ENCODE measurements at regions not wholly inside any gene's neighbourhood (a gene's known extent, or its start where the extent isn't known, plus 50 kb on each side); places are given as distances from the start of the nearest gene placed in this dataset.

DNA sequence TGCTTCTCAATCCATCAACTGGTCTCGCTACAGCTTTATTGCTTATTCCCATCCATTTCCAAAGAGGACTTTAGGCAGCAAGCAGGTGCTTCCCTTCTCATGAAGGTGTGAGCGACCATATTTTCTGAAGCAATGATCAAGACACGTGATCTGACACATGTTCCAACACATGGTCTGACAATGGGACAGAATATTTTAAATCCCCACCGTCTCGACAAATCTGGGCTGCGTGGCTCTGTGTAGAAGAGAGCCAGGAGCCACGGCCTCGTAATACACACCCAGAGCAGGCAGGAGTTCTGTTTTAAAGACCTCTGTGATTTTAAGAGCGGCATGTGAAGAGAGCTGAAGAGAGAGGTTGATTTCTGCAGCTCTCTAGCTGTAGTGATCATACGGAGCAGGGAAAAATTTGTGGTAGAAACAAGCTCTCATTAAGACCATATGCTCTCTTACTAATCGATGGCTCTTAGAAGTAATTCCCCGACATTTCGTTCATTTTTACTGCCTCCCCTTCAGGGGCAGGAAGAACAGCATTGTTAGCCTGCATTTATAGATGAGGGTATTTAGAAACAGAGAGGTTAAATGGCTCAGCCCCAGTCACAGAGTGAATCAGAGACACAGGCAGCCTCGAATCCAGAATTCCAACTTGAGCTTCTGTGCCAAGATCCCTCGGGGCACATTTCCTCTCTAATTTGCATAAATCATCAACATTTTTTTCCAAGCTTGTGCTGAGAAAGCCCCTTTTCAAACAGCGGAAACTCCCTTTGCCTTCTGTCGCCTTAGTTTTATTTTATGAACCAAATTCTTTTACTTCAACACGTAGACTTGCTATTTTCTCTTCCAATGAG is 91.0 kb upstream of the BCOR start:
- no peaks in the 10 kb centered on the region for H3K27me3 ChIP-seq (replicated peaks; ENCODE audit: insufficient read depth)
- no peak overlapping the region for H3K27ac ChIP-seq
- ATAC-seq (ENCODE audit: insufficient number of reproducible peaks, low FRiP score, low read depth) = no peak
- H3K36me3 ChIP-seq = no peaks in the 10 kb centered on the region
- H3K4me1 ChIP-seq (ENCODE audit: control insufficient read depth in 1 of 2, low read depth in 2 of 2) = no peaks in the 10 kb centered on the region
- no peaks in the 10 kb centered on the region for H3K9me3 ChIP-seq
- H3K4me3 ChIP-seq = no peak overlapping the region
- no peak for DNase-seq (ENCODE audit: low spot score)
- TF ChIP-seq, protein P1, sequence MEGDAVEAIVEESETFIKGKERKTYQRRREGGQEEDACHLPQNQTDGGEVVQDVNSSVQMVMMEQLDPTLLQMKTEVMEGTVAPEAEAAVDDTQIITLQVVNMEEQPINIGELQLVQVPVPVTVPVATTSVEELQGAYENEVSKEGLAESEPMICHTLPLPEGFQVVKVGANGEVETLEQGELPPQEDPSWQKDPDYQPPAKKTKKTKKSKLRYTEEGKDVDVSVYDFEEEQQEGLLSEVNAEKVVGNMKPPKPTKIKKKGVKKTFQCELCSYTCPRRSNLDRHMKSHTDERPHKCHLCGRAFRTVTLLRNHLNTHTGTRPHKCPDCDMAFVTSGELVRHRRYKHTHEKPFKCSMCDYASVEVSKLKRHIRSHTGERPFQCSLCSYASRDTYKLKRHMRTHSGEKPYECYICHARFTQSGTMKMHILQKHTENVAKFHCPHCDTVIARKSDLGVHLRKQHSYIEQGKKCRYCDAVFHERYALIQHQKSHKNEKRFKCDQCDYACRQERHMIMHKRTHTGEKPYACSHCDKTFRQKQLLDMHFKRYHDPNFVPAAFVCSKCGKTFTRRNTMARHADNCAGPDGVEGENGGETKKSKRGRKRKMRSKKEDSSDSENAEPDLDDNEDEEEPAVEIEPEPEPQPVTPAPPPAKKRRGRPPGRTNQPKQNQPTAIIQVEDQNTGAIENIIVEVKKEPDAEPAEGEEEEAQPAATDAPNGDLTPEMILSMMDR (IDR thresholded peaks at IDR 0.05) = no peak

DNA sequence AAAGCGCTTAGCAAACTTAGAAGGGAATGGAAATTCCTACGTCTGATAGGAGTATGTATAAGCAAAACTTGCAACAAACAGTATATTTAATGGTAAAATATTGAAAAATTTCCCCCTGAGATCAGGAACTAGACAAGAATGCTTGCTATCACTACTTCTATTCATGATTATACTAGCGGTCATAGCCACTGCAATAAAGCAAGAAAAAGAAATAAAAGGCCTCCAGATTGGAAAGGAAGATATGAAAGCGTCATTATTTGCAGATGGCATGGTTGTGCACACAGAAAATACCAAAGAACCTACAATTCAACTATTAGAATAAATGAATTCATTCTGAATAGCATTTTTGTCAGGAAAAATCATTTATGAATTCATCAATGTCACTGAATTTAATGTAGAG is 87.2 kb upstream of the BCOR start:
- ATAC-seq (ENCODE audit: insufficient number of reproducible peaks, low FRiP score, low read depth) (no peak), DNase-seq (ENCODE audit: low spot score) (no peak)
- no peaks in the 10 kb centered on the region for H3K27me3 ChIP-seq (replicated peaks; ENCODE audit: insufficient read depth)
- no peak overlapping the region for H3K4me3 ChIP-seq
- H3K4me1 ChIP-seq (ENCODE audit: control insufficient read depth in 1 of 2, low read depth in 2 of 2) = no peaks in the 10 kb centered on the region
- TF ChIP-seq, protein P1 (IDR thresholded peaks at IDR 0.05) = no peak
- no peaks in the 10 kb centered on the region for H3K36me3 ChIP-seq
- no peaks in the 10 kb centered on the region for H3K9me3 ChIP-seq
- H3K27ac ChIP-seq = no peak overlapping the region

DNA sequence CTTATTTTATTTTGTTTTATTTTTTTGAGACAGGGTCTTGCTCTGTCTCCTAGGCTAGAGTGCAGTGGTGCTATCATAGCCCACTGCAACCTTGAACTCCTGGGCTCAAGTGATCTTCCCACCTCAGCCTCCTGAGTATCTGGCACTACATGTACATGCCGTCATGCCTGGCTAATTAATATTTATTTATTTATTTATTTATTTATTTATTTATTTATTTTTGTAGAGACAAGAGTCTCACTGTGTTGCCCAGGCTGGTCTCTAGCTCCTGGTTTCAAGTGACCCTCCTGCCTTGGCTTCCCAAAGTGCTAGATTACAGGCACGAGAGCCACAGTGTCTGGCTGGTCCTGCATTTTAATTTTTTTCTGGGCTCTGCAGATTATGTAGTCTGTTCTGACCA is 84.9 kb upstream of the BCOR start:
- ATAC-seq (ENCODE audit: insufficient number of reproducible peaks, low FRiP score, low read depth) (no peak), DNase-seq (ENCODE audit: low spot score) (no peak)
- H3K36me3 ChIP-seq = no peaks in the 10 kb centered on the region
- H3K4me3 ChIP-seq = no peak overlapping the region
- TF ChIP-seq, protein P1 (IDR thresholded peaks at IDR 0.05) = no peak
- H3K27ac ChIP-seq = no peak overlapping the region
- no peaks in the 10 kb centered on the region for H3K4me1 ChIP-seq (ENCODE audit: control insufficient read depth in 1 of 2, low read depth in 2 of 2)
- no peaks in the 10 kb centered on the region for H3K27me3 ChIP-seq (replicated peaks; ENCODE audit: insufficient read depth)
- H3K9me3 ChIP-seq = no peaks in the 10 kb centered on the region

DNA sequence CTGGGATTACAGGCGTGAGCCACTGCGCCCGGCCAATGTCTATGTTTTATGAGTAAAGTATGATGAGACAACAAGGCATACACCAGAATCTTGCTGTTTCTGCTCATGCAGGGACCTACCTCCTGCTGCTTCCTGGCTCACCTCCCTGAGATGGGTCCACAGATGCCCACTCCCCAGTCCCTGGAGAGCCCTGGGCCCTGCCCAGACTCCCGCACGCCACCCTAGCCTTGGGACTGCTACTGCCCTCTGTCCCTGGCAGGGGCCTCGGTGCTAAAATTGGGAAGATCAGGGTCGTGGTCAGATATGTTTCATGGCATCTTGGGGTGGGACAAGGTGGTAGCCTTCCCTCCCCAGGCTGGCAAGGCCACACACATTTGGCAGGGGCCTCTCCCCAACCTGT is 84.3 kb upstream of the BCOR start:
- DNase-seq (ENCODE audit: low spot score) (no peak), ATAC-seq (ENCODE audit: insufficient number of reproducible peaks, low FRiP score, low read depth) (no peak)
- no peak overlapping the region for H3K4me3 ChIP-seq
- H3K4me1 ChIP-seq (ENCODE audit: control insufficient read depth in 1 of 2, low read depth in 2 of 2) = no peaks in the 10 kb centered on the region
- TF ChIP-seq, protein P1 (IDR thresholded peaks at IDR 0.05) = no peak
- H3K27me3 ChIP-seq (replicated peaks; ENCODE audit: insufficient read depth) = no peaks in the 10 kb centered on the region
- H3K27ac ChIP-seq = no peak overlapping the region
- H3K36me3 ChIP-seq = no peaks in the 10 kb centered on the region
- H3K9me3 ChIP-seq = no peaks in the 10 kb centered on the region

DNA sequence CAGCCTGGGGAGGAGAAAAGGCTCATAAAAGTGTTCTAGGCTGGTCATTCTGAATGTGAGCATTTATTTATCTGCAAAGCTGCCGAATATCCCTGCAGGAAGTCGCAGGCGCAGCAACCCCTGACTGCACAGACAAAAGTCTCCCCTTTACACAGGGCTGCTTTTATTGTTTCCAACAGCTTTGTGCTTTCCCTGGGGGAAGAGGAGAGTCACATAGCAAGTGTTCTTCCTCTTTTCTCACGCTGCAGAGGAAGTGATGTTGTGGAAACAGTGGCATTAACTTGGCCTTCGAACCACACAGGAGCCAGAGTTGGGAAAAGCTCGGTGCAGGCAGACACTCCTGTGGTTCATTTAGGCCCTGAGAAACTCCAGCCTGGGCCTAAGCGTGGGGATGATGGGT is 81.5 kb upstream of the BCOR start:
- H3K27ac ChIP-seq = no peak overlapping the region
- ATAC-seq (ENCODE audit: insufficient number of reproducible peaks, low FRiP score, low read depth) (no peak), DNase-seq (ENCODE audit: low spot score) (no peak)
- H3K4me1 ChIP-seq (ENCODE audit: control insufficient read depth in 1 of 2, low read depth in 2 of 2) = peaks cover 0 to 3% of the 10 kb centered on the region in 2 donors
- TF ChIP-seq, protein P1 (IDR thresholded peaks at IDR 0.05) = no peak
- no peaks in the 10 kb centered on the region for H3K9me3 ChIP-seq
- H3K4me3 ChIP-seq = no peak overlapping the region
- H3K27me3 ChIP-seq (replicated peaks; ENCODE audit: insufficient read depth) = no peaks in the 10 kb centered on the region
- H3K36me3 ChIP-seq = no peaks in the 10 kb centered on the region

Data from thoracic aorta (tissue), 2 donors.